G401 (cell line): ENCODE measurements at regions not wholly inside any gene's neighbourhood (a gene's known extent, or its start where the extent isn't known, plus 50 kb on each side); places are given as distances from the start of the nearest gene placed in this dataset.

Experiments used
- DNase-seq: peaks from one replicate; pipeline ENCODE4 v3.0.0-alpha.2; 2015; ENCODE audit warnings: low spot score
- in situ Hi-C: cut with HindIII; loops from 2 replicates; pipeline ENCODE4 v1.10.0; 2016; ENCODE audit warnings: low sequenced_read_pairs, mixed read lengths

- in situ Hi-C loops = no loop called here
- no peak for DNase-seq
These were observed 712.5 kb downstream of the DIAPH3 start for GRCh38 chr13:59451236-59451635.

- no peak for DNase-seq
- in situ Hi-C loops = no loop called here
These were observed 711.4 kb downstream of the DIAPH3 start for GRCh38 chr13:59452189-59452890.

GRCh38 chr13:59458908-59459579 is 704.7 kb downstream of the DIAPH3 start:
- DNase-seq = no peak
- in situ Hi-C loops = no loop called here

GRCh38 chr13:59459972-59460371 is 703.8 kb downstream of the DIAPH3 start:
- in situ Hi-C loops = no loop called here
- no peak for DNase-seq

- in situ Hi-C loops = no loop called here
These were observed 702.3 kb downstream of the DIAPH3 start for GRCh38 chr13:59461411-59461810.

GRCh38 chr13:59463023-59463422 is 700.7 kb downstream of the DIAPH3 start:
- DNase-seq = no peak
- in situ Hi-C loops = no loop called here

More at GRCh38 chr13:59461411-59461810, 702.3 kb downstream of the DIAPH3 start:
- no peak for DNase-seq

GRCh38 chr13:59464926-59465325 is 698.8 kb downstream of the DIAPH3 start:
- no peak for DNase-seq
- in situ Hi-C loops = no loop called here

- no peak for DNase-seq
- in situ Hi-C loops = no loop called here
These were observed 695.3 kb downstream of the DIAPH3 start for GRCh38 chr13:59468396-59468795.

GRCh38 chr13:59471106-59471505 is 692.6 kb downstream of the DIAPH3 start:
- in situ Hi-C loops = no loop called here

GRCh38 chr13:59472134-59472533 is 691.6 kb downstream of the DIAPH3 start:
- in situ Hi-C loops = no loop called here
- DNase-seq = no peak

More at GRCh38 chr13:59471106-59471505, 692.6 kb downstream of the DIAPH3 start:
- no peak for DNase-seq

GRCh38 chr13:59474696-59475095 is 689.0 kb downstream of the DIAPH3 start:
- in situ Hi-C loops = no loop called here
- DNase-seq = no peak

- in situ Hi-C loops = no loop called here
- DNase-seq = no peak
These were observed 687.8 kb downstream of the DIAPH3 start for GRCh38 chr13:59475911-59476310.

- in situ Hi-C loops = no loop called here
- DNase-seq = no peak
These were observed 687.4 kb downstream of the DIAPH3 start for GRCh38 chr13:59476366-59476765.

- in situ Hi-C loops = no loop called here
These were observed 686.7 kb downstream of the DIAPH3 start for GRCh38 chr13:59477011-59477410.

GRCh38 chr13:59478908-59479307 is 684.8 kb downstream of the DIAPH3 start:
- in situ Hi-C loops = no loop called here

More at GRCh38 chr13:59477011-59477410, 686.7 kb downstream of the DIAPH3 start:
- DNase-seq = no peak

GRCh38 chr13:59479629-59480028 is 684.1 kb downstream of the DIAPH3 start:
- in situ Hi-C loops = no loop called here
- no peak for DNase-seq

More at GRCh38 chr13:59478908-59479307, 684.8 kb downstream of the DIAPH3 start:
- DNase-seq = no peak

- DNase-seq = no peak
- in situ Hi-C loops = no loop called here
These were observed 683.1 kb downstream of the DIAPH3 start for GRCh38 chr13:59480396-59481259.

- DNase-seq = no peak
- in situ Hi-C loops = no loop called here
These were observed 680.1 kb downstream of the DIAPH3 start for GRCh38 chr13:59483501-59484145.

GRCh38 chr13:59487883-59488282 is 675.8 kb downstream of the DIAPH3 start:
- no peak for DNase-seq
- in situ Hi-C loops = no loop called here
